ENCODE measurements at regions not wholly inside any gene's neighbourhood (a gene's known extent, or its start where the extent isn't known, plus 50 kb on each side); places are given as distances from the start of the nearest gene placed in this dataset.
"Not testable (repeated sequence)": the region's sequence is repeated elsewhere in the genome, so short reads cannot be mapped to it uniquely, and the experiment has no call there.

GRCh38 chr6:4362326-4362725 lies 227.0 kb upstream of the ECI2 start:
- Histone ChIP-seq H3K36me3 (no peaks in the 10 kb centered on the region), H3K9me3 (ENCODE audit: severe bottlenecking) (peaks cover 2% of the 10 kb centered on the region), H3K4me3 (ENCODE audit: low read depth, low read length) (no peak overlapping the region), H3K27me3 (ENCODE audit: insufficient read depth, low read depth, severe bottlenecking) (peaks cover 94% of the 10 kb centered on the region), H3K27ac (no peak overlapping the region)
- no peak for DNase-seq
- TF ChIP-seq, protein P1, sequence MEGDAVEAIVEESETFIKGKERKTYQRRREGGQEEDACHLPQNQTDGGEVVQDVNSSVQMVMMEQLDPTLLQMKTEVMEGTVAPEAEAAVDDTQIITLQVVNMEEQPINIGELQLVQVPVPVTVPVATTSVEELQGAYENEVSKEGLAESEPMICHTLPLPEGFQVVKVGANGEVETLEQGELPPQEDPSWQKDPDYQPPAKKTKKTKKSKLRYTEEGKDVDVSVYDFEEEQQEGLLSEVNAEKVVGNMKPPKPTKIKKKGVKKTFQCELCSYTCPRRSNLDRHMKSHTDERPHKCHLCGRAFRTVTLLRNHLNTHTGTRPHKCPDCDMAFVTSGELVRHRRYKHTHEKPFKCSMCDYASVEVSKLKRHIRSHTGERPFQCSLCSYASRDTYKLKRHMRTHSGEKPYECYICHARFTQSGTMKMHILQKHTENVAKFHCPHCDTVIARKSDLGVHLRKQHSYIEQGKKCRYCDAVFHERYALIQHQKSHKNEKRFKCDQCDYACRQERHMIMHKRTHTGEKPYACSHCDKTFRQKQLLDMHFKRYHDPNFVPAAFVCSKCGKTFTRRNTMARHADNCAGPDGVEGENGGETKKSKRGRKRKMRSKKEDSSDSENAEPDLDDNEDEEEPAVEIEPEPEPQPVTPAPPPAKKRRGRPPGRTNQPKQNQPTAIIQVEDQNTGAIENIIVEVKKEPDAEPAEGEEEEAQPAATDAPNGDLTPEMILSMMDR (IDR thresholded peaks at IDR 0.05; ENCODE audit: low read depth, low read length) = no peak

DNA sequence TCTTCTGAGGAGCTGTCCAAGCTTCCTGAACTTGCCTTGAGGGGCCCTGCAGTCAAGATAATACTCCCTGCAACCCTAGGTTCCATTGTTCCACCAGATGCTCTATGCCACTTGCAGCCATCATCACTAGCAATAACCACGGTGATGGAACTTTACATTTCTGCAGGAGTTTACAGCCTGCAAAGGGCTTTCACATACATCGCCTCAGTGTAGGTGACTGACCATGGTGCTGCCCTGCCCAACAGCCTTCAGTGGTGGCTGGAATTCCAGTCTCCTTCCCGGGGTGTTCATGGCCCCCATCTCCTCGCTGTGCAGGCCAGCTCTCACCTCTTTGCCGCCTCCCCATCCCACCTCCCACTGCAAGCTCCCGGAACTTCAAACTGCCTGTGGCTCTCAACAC lies 225.5 kb upstream of the ECI2 start:
- Histone ChIP-seq H3K27ac (no peak overlapping the region), H3K4me3 (ENCODE audit: low read depth, low read length) (no peak overlapping the region), H3K36me3 (no peaks in the 10 kb centered on the region), H3K9me3 (ENCODE audit: severe bottlenecking) (peaks cover 2% of the 10 kb centered on the region), H3K27me3 (ENCODE audit: insufficient read depth, low read depth, severe bottlenecking) (peaks cover 87% of the 10 kb centered on the region)
- no peak for DNase-seq
- TF ChIP-seq, protein P1 (IDR thresholded peaks at IDR 0.05; ENCODE audit: low read depth, low read length) = no peak

GRCh38 chr6:4359108-4359730 lies 223.8 kb upstream of the ECI2 start:
- TF ChIP-seq, protein P1 (IDR thresholded peaks at IDR 0.05; ENCODE audit: low read depth, low read length) = no peak
- Histone ChIP-seq H3K9me3 (ENCODE audit: severe bottlenecking) (peaks cover 2% of the 10 kb centered on the region), H3K27me3 (ENCODE audit: insufficient read depth, low read depth, severe bottlenecking) (peaks cover 87% of the 10 kb centered on the region), H3K4me3 (ENCODE audit: low read depth, low read length) (no peak overlapping the region), H3K36me3 (no peaks in the 10 kb centered on the region), H3K27ac (no peak overlapping the region)
- DNase-seq = no peak

GRCh38 chr6:4358414-4359107 lies 223.2 kb upstream of the ECI2 start:
- TF ChIP-seq, protein P1 (IDR thresholded peaks at IDR 0.05; ENCODE audit: low read depth, low read length) = no peak
- Histone ChIP-seq H3K9me3 (ENCODE audit: severe bottlenecking) (peaks cover 2% of the 10 kb centered on the region), H3K27me3 (ENCODE audit: insufficient read depth, low read depth, severe bottlenecking) (peaks cover 86% of the 10 kb centered on the region), H3K36me3 (no peaks in the 10 kb centered on the region), H3K4me3 (ENCODE audit: low read depth, low read length) (no peak overlapping the region), H3K27ac (no peak overlapping the region)
- no peak for DNase-seq

DNA sequence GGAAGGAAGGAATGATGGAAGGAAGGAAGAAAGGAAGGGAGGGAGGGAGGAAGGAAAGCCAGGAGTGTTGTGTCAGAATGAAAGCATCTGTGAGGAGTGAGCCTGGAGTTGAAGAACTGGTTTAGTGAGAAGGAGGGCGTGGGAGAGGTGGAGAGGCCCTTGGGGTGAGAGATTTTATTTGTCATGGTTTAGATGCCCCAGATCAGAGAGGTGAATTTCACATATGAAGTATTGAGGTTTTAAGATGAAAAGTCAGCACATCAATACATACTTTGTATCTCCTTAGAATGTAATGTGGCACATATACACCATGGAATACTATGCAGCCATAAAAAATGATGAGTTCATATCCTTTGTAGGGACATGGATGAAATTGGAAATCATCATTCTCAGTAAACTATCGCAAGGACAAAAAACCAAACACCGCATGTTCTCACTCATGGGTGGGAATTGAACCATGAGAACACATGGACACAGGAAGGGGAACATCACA lies 222.3 kb upstream of the ECI2 start:
- not testable (repeated sequence) for H3K9me3 ChIP-seq (ENCODE audit: severe bottlenecking); H3K4me3 ChIP-seq (ENCODE audit: low read depth, low read length); H3K36me3 ChIP-seq; DNase-seq; H3K27ac ChIP-seq
- H3K27me3 ChIP-seq (ENCODE audit: insufficient read depth, low read depth, severe bottlenecking) = peaks cover 86% of the 10 kb centered on the region

DNA sequence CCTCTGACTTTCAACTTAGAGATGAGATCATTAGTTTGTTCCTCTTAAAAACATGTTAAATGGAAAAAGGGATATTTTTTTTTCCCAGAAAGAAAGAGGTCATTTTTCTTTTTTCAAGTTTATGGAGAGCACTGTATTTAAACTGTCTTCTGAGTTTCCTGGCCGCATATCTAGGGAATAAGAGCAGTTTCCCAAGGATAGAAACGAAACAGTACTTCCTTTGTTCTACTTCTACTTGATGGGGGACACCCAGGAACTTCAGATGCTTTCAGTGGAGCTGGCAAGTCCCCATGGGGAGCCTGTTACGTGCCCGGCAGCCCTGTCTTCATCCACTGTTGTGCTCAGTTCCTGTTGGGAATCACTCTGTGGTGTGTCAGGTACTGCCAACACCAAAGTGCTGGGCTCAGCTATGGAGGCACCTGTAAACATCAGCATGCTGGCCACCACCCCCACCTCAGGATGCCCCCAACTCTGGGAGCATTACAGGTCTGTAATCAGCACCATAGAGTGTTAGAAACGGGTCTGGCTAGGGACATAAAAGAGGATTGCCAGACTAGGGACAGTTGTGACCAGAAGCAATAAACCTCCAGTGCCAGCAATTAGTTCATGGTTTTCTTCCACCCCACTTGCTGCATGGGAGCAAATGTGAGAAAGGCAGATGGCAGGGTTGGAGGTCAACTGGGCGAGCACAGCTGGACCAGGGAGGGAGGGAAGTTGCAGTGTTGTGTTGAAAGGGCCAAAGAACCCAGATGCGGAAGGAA lies 221.7 kb upstream of the ECI2 start:
- H3K36me3 ChIP-seq = no peaks in the 10 kb centered on the region
- DNase-seq = no peak
- H3K27me3 ChIP-seq (ENCODE audit: insufficient read depth, low read depth, severe bottlenecking) = peaks cover 86% of the 10 kb centered on the region
- no peak overlapping the region for H3K27ac ChIP-seq
- peaks cover 2% of the 10 kb centered on the region for H3K9me3 ChIP-seq (ENCODE audit: severe bottlenecking)
- TF ChIP-seq, protein P1 (IDR thresholded peaks at IDR 0.05; ENCODE audit: low read depth, low read length) = no peak
- no peak overlapping the region for H3K4me3 ChIP-seq (ENCODE audit: low read depth, low read length)

Measured in WERI-Rb-1 (cell line).